ENCODE measurements at regions not wholly inside any gene's neighbourhood (a gene's known extent, or its start where the extent isn't known, plus 50 kb on each side); places are given as distances from the start of the nearest gene placed in this dataset.
A peak's percentile ranks its signal among the peaks of the same experiment; 100 is the strongest.

- peak; percentile 65 for ATAC-seq
Observed at GRCh38 chr2:161063946-161064306, 96.3 kb upstream of the TANK start.

GRCh38 chr2:161067846-161068350, 92.3 kb upstream of the TANK start:
- H3K27ac ChIP-seq (ENCODE audit: low read length), result no peak overlapping the region
- ATAC-seq (no peak), DNase-seq (ENCODE audit: low read depth, low spot score) (no peak)
- no peaks in the 10 kb centered on the region for H3K36me3 ChIP-seq (ENCODE audit: control insufficient read depth, insufficient read depth, low read length)
- peaks cover 3% of the 10 kb centered on the region; the same call in 1 of the 2 replicates for H3K4me1 ChIP-seq (ENCODE audit: control insufficient read depth, insufficient read depth, low read length)
- POLR2A ChIA-PET, result no interaction called here
- H3K27me3 ChIP-seq (ENCODE audit: control insufficient read depth, insufficient read depth, low read length), result peaks cover 5% of the 10 kb centered on the region; the same call in 1 of the 2 replicates
- in situ Hi-C loops (cut with HindIII; ENCODE audit: low pct_unique_long_range_greater_than_20kb, low sequenced_read_pairs), result no loop called here
- H3K4me3 ChIP-seq (ENCODE audit: low read depth in 2 of 2, low read length in 2 of 2), result no peak overlapping the region
- no TSS peak for BruUV-seq (replicated peaks)
- H3K9me3 ChIP-seq (ENCODE audit: control insufficient read depth, insufficient read depth, low read depth, low read length), result no peaks in the 10 kb centered on the region
- TF ChIP-seq TCF7L2 (IDR thresholded peaks at IDR 0.05; ENCODE audit: low read depth, low read length), result no peak
- no peak for TF ChIP-seq CTCF (IDR thresholded peaks at IDR 0.05)
- TF ChIP-seq SIN3A (IDR thresholded peaks at IDR 0.05; ENCODE audit: borderline replicate concordance, insufficient read depth, low read depth, low read length), result no peak
- no peak for TF ChIP-seq POLR2AphosphoS5 (IDR thresholded peaks at IDR 0.05; ENCODE audit: low read depth, low read length)
- TF ChIP-seq REST (IDR thresholded peaks at IDR 0.05; ENCODE audit: insufficient read depth in 1 of 2, low read depth in 2 of 2, low read length in 1 of 2), result no peak
- intact Hi-C loops (cut with micrococcal nuclease; ENCODE audit: unreplicated experiment), result no loop called here
- CTCF ChIA-PET, result no interaction called here

More at GRCh38 chr2:161063946-161064306, 96.3 kb upstream of the TANK start:
- no peak overlapping the region for H3K4me3 ChIP-seq (ENCODE audit: low read depth in 2 of 2, low read length in 2 of 2)
- TF ChIP-seq CTCF (IDR thresholded peaks at IDR 0.05), result peak; percentile 49
- TF ChIP-seq SIN3A (IDR thresholded peaks at IDR 0.05; ENCODE audit: borderline replicate concordance, insufficient read depth, low read depth, low read length), result no peak
- H3K4me1 ChIP-seq (ENCODE audit: control insufficient read depth, insufficient read depth, low read length), result peaks cover 3% of the 10 kb centered on the region; the same call in 1 of the 2 replicates
- intact Hi-C loops (cut with micrococcal nuclease; ENCODE audit: unreplicated experiment) (no loop called here), in situ Hi-C loops (cut with HindIII; ENCODE audit: low pct_unique_long_range_greater_than_20kb, low sequenced_read_pairs) (no loop called here)
- H3K9me3 ChIP-seq (ENCODE audit: control insufficient read depth, insufficient read depth, low read depth, low read length), result no peaks in the 10 kb centered on the region
- peaks cover 5% of the 10 kb centered on the region; the same call in 1 of the 2 replicates for H3K27me3 ChIP-seq (ENCODE audit: control insufficient read depth, insufficient read depth, low read length)
- no TSS peak for BruUV-seq (replicated peaks)
- ChIA-PET POLR2A (interaction anchor here (0.6 kb wide), 1 partner anchor 1958 kb away, joined by 3 read pairs; no protein-coding TSS in a partner anchor), CTCF (interaction anchor here (0.5 to 0.9 kb wide), 4 partner anchors 8 to 87 kb away, joined by 3 to 5 read pairs (median 3); no protein-coding TSS in a partner anchor)
- H3K36me3 ChIP-seq (ENCODE audit: control insufficient read depth, insufficient read depth, low read length), result no peaks in the 10 kb centered on the region
- no peak overlapping the region for H3K27ac ChIP-seq (ENCODE audit: low read length)
- no peak for DNase-seq (ENCODE audit: low read depth, low spot score)

Data from Panc1 (cell line).